ENCODE measurements at regions not wholly inside any gene's neighbourhood (a gene's known extent, or its start where the extent isn't known, plus 50 kb on each side); places are given as distances from the start of the nearest gene placed in this dataset.

DNA sequence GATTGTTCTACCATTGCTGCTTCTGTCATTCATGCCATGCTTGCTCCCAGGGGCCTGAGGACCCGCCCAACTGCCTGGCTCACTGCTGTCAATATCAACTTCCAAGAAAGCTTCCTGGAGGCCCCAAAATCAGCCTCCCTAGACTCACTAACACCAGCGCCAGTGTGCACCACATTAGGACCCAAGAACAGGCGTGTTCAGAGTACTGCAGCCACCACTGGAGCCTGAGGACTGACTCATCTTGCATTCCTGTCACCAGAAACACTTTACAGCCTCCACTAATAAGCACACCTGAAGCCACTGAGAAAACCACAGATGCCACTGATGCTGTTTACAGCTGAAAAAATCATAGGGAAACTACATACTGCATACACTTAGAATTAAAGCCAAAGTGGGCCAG lies 1284.3 kb downstream of the TYW1 start:
- TF ChIP-seq CTCF (IDR thresholded peaks at IDR 0.05) (no peak), POLR2A (IDR thresholded peaks at IDR 0.05) (no peak)
